ENCODE measurements at regions not wholly inside any gene's neighbourhood (a gene's known extent, or its start where the extent isn't known, plus 50 kb on each side); places are given as distances from the start of the nearest gene placed in this dataset.
A peak's percentile ranks its signal among the peaks of the same experiment; 100 is the strongest.

- DNase-seq: no peak
- intact Hi-C loops (cut with DNase I): no loop called here
These were observed 229.4 kb downstream of the ALDH8A1 start for GRCh38 chr6:134720353-134721059.

DNA sequence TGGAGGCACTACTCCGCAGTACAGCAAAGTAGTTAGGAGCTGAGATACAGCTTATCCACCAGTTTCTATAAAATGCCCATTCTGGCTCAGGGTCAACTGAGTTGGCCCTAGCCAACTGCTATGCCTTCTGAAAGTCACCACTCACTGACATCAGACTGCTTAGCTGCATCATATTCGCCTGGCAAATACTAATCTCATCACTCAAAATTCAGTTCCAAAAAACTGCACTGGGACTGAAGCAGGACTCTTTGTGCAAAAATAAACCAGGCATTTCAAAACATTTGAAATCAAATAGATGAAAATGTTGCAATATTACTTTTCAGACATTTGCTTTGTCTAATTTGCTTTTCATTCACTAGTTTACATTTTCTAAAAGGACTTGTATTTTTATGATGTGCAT is 230.0 kb downstream of the ALDH8A1 start:
- DNase-seq: no peak
- intact Hi-C loops (cut with DNase I): no loop called here

- intact Hi-C loops (cut with DNase I): no loop called here
- DNase-seq: no peak
These were observed 230.6 kb downstream of the ALDH8A1 start for GRCh38 chr6:134719286-134719685.

DNA sequence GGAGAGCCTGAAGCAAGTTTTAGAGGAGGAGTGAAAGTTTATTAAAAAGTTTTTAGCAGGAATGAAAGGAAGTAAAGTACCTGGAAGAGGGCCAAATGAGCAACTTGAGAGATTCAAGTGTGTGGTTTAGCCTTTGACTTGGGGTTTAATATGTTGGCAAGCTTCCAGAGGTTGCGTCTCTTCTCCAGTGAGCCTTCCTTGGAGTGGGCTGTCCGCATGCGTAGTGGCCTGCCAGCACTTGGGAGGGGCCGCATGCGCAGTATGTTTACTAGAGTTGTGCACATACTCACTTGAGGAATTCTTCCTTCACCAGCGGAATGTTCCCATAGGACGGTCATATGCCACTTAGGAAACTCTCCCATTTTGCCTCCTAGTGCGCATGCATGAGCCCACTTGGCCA is 235.2 kb downstream of the ALDH8A1 start:
- intact Hi-C loops (cut with DNase I): no loop called here
- DNase-seq: no peak

DNA sequence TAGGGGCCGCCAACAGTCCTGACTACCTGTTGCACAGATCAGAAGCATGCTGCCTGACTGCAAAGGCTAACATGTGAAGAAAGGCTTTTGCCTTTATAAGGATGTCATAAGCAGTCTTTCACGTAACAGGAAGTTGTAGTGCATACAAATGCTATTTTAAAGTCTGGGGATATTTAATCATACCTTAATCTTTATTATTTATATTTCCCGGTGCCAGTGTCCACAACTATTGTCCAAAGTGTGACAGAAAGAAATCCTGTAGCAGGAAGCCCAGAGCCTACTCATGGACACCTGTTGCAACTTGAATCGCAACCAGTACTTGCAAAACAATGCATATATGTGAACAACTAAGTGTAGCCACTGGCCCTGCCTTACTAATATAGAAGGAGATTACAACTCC is 235.8 kb downstream of the ALDH8A1 start:
- DNase-seq: no peak
- intact Hi-C loops (cut with DNase I): no loop called here

DNA sequence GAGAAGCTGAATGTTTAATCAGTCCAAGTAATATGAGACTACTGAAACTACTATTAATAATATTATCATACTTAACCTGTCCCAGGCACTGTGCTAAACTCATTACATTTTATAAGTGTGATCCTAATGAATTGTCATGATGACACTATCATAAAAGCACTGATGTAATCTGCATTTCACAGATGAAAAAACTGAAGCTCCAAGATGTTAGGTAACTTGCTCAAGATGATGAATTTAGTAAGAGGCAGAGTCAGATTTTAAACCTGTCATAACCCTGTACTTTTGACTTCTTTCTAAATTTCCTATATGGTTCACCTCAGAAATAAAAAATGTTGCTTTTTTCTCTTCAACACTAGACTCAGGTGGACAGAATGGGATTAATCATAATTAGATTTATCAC is 237.6 kb downstream of the ALDH8A1 start:
- intact Hi-C loops (cut with DNase I): no loop called here

GRCh38 chr6:134708079-134708478 is 241.8 kb downstream of the ALDH8A1 start:
- intact Hi-C loops (cut with DNase I): no loop called here
- no peak for DNase-seq

More for the DNA sequence above, 237.6 kb downstream of the ALDH8A1 start:
- DNase-seq: no peak

- DNase-seq: no peak
- intact Hi-C loops (cut with DNase I): no loop called here
These were observed 242.4 kb downstream of the ALDH8A1 start for GRCh38 chr6:134707342-134708031.

DNA sequence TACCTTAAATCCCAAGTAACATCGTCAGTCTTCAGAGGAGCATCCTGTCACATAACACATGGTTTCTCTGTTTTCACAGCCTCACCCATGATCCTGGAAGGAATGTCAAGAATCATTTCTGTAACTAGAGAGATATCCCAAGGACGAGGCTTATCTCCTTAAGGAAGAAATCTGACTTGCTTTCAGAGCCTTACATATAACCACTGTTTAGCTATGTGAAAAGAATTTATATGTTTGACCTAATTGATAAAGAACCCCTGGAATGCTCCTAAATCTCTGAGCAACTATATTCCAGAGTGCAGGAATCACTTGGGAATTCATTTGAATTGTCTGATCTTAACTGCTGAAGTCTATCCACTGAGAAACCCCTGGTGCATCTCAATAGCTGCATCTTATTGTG is 243.1 kb downstream of the ALDH8A1 start:
- intact Hi-C loops (cut with DNase I): no loop called here
- no peak for DNase-seq

DNA sequence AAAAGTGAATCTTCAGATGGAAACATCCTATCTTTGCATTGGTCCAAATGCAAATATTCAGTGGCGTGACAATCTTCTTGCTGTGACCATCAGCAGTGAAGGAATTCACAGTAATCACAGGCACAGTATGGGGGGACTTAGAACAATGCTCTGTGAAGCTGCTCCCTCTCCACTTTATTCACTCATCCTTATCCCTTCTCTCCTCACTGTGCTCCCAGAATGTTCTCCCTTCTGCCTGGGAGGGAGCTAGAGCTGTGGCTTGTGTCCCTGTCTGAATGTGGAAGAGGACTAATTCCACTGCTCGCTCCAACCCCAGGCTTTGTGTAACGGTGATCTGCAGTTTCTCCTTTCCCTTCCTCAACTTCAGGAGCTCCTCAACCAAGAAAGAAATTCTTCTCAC is 243.7 kb downstream of the ALDH8A1 start:
- intact Hi-C loops (cut with DNase I): no loop called here
- DNase-seq: peak in 2 of 10 donors; percentile 43 to 69

- intact Hi-C loops (cut with DNase I): no loop called here
These were observed 246.7 kb downstream of the ALDH8A1 start for GRCh38 chr6:134703206-134703605.

DNA sequence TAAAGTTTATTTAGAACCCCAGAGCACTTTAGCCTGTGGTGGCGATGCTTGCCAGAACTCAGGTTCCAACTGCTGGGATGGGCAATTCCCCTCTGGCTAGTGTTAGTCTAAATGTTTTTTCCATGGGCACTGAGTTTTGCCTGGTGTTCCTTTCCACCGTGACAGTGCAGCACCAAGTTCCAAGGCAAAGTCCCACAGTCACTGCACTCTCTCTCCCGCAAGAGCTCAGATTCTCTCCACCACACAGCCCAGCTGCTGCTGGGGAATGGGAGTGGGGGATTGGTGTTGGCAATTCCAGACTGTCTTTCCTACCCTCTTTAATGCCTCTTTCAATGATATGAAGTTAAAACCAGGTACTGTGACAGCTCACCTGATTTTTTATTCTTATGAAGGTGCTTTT is 247.6 kb downstream of the ALDH8A1 start:
- intact Hi-C loops (cut with DNase I): no loop called here

More at GRCh38 chr6:134703206-134703605, 246.7 kb downstream of the ALDH8A1 start:
- DNase-seq: no peak

DNA sequence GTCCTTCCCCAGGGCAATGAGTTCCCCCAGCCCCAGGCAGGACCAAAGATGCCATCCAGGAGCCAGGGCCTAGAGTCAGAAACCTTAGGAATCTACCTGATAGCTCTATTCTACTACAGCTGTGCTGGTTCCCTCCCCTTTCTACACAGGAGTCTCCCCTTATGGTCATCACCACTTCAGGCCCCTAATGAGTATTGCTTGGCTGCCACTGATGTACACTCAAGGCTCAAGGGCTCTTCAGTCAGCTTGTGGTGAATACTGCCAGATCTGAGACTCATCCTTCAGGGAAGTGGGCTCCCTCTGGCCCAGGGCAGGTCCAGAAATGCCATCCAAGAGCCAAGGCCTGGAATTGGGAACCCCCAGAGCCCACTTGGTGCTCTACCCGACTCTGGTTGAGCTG is 248.6 kb downstream of the ALDH8A1 start:
- intact Hi-C loops (cut with DNase I): no loop called here
- DNase-seq: no peak

More for the DNA sequence above, 247.6 kb downstream of the ALDH8A1 start:
- DNase-seq: no peak

DNA sequence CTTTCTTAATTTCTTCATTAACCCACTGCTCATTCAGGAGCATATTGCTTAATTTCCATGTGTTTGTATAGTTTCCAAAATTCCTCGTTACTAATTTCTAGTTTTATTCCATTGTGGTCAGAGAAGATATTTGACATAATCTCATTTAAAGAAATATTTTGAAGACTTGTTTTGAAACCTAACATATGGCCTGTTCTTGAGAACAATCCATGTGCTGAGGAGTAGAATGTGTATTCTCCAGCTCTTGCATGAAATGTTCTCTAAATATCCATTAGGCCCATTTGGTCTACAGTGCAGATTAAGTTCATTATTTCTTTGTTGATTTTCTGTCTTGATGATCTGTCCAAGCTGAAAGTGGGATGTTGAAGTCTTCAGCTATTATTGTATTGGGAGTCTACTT is 251.7 kb downstream of the ALDH8A1 start:
- DNase-seq: no peak
- intact Hi-C loops (cut with DNase I): no loop called here

GRCh38 chr6:134692008-134692407 is 257.9 kb downstream of the ALDH8A1 start:
- no peak for DNase-seq
- intact Hi-C loops (cut with DNase I): no loop called here

DNA sequence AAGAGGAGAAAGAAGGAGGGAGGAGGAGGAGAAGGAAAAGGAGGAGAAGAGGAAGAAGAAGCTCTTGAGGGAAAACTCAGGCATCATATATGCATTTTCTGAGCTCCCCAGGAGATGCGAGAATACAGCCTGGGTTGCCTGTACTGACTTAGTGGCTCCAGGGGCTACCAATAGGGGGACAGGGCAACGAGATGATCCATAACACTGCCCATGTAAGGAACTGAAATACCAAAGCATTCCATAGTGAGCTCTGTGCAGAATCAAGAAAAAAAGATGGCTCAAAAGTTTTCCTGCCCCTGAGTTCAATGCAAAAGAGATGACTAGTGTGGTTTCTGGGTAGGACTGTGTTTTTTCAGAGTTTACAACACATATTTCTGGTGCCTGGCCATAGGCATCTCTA is 258.7 kb downstream of the ALDH8A1 start:
- DNase-seq: no peak

GRCh38 chr6:134690048-134690447 is 259.9 kb downstream of the ALDH8A1 start:
- intact Hi-C loops (cut with DNase I): no loop called here

More for the DNA sequence above, 258.7 kb downstream of the ALDH8A1 start:
- intact Hi-C loops (cut with DNase I): no loop called here

GRCh38 chr6:134689641-134690040 is 260.3 kb downstream of the ALDH8A1 start:
- intact Hi-C loops (cut with DNase I): loop anchor here (5.0 kb wide), 1 partner anchor 122 kb away; no protein-coding TSS in a partner anchor
- peak in 8 of 10 donors; percentile 10 to 87 (median 28) for DNase-seq

More at GRCh38 chr6:134690048-134690447, 259.9 kb downstream of the ALDH8A1 start:
- no peak for DNase-seq

- peak in 9 of 10 donors; percentile 50 to 91 (median 74) for DNase-seq
- intact Hi-C loops (cut with DNase I): loop anchor here (5.0 kb wide), 1 partner anchor 122 kb away; no protein-coding TSS in a partner anchor
These were observed 260.7 kb downstream of the ALDH8A1 start for GRCh38 chr6:134689177-134689576.

GRCh38 chr6:134686071-134686470 is 263.8 kb downstream of the ALDH8A1 start:
- intact Hi-C loops (cut with DNase I): loop anchor here (5.0 kb wide), 1 partner anchor 119 kb away; no protein-coding TSS in a partner anchor
- DNase-seq: no peak

- no peak for DNase-seq
- intact Hi-C loops (cut with DNase I): no loop called here
These were observed 265.5 kb downstream of the ALDH8A1 start for GRCh38 chr6:134684423-134684795.

Measured in posterior cingulate gyrus (tissue), 11 donors.